ENCODE measurements at regions not wholly inside any gene's neighbourhood (a gene's known extent, or its start where the extent isn't known, plus 50 kb on each side); places are given as distances from the start of the nearest gene placed in this dataset.

- intact Hi-C loops (cut with DNase I; ENCODE audit: low total_unique reads) = no loop called here
- WGBS, 2 donors = 66 to 71% methylated on average over 4 of the region's 4 CpGs
- TF ChIP-seq POLR2A (IDR thresholded peaks at IDR 0.05) = no peak
- TF ChIP-seq, protein P1, sequence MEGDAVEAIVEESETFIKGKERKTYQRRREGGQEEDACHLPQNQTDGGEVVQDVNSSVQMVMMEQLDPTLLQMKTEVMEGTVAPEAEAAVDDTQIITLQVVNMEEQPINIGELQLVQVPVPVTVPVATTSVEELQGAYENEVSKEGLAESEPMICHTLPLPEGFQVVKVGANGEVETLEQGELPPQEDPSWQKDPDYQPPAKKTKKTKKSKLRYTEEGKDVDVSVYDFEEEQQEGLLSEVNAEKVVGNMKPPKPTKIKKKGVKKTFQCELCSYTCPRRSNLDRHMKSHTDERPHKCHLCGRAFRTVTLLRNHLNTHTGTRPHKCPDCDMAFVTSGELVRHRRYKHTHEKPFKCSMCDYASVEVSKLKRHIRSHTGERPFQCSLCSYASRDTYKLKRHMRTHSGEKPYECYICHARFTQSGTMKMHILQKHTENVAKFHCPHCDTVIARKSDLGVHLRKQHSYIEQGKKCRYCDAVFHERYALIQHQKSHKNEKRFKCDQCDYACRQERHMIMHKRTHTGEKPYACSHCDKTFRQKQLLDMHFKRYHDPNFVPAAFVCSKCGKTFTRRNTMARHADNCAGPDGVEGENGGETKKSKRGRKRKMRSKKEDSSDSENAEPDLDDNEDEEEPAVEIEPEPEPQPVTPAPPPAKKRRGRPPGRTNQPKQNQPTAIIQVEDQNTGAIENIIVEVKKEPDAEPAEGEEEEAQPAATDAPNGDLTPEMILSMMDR (IDR thresholded peaks at IDR 0.05) = no peak
- no peak overlapping the region for H3K4me3 ChIP-seq (ENCODE audit: low read depth, poor library complexity, severe bottlenecking)
- no peak for DNase-seq (ENCODE audit: low spot score in 2 of 2)
Observed at GRCh38 chr10:58992830-58993460, 183.5 kb upstream of the PHYHIPL start.

- intact Hi-C loops (cut with DNase I; ENCODE audit: low total_unique reads) = no loop called here
- H3K4me3 ChIP-seq (ENCODE audit: low read depth, poor library complexity, severe bottlenecking) = no peak overlapping the region
- DNase-seq (ENCODE audit: low spot score in 2 of 2) = no peak
- TF ChIP-seq, protein P1 (IDR thresholded peaks at IDR 0.05) = no peak
- TF ChIP-seq POLR2A (IDR thresholded peaks at IDR 0.05) = no peak
- WGBS, 2 donors = 61 to 65% methylated on average over 7 of the region's 7 CpGs
Observed at GRCh38 chr10:58993480-58994221, 182.8 kb upstream of the PHYHIPL start.

DNA sequence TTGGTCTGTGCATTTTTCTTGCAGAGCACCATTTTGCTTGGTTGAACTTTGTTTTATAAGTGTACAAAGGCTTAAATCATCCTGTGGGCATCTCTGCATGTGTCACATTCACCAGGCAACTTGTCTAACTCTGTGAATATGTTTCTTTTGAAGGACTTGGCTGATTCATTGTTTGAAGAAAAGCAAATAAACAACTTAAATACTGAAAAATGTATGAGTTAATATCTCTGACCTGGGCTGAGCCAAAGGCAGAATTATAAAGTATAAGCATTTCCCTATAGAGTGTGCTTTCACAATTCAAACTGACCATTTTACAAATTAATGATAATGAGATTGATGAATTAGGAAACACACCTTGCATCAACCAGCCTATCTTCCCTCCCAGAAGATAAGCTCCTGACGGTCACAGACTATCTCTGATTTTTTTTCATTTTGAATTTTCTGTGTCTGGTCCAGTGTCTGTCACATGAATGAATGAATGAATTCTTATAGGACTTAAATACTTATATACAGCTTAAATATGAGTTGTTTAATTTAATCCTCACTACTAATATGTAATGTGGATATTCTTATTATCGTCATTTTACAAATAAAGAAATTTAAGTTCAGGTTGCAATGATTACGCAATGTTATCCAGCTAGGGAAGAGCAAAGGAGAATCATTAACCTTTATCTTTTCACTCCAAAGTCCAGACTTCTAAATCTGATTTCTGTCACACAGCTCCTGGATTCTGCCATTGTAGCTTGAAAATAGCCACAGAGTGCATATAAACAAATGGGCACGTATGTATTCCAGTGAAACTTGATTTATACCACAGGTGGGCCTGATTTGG, 182.0 kb upstream of the PHYHIPL start:
- no peak for DNase-seq (ENCODE audit: low spot score in 2 of 2)
- TF ChIP-seq POLR2A (IDR thresholded peaks at IDR 0.05) = no peak
- TF ChIP-seq, protein P1 (IDR thresholded peaks at IDR 0.05) = no peak
- 84 to 92% methylated on average over 4 of the region's 4 CpGs for WGBS, 2 donors
- intact Hi-C loops (cut with DNase I; ENCODE audit: low total_unique reads) = no loop called here
- H3K4me3 ChIP-seq (ENCODE audit: low read depth, poor library complexity, severe bottlenecking) = no peak overlapping the region

- H3K4me3 ChIP-seq (ENCODE audit: low read depth, poor library complexity, severe bottlenecking) = no peak overlapping the region
- 68 to 69% methylated on average over 6 of the region's 6 CpGs for WGBS, 2 donors
- intact Hi-C loops (cut with DNase I; ENCODE audit: low total_unique reads) = no loop called here
- DNase-seq (ENCODE audit: low spot score in 2 of 2) = no peak
- TF ChIP-seq, protein P1 (IDR thresholded peaks at IDR 0.05) = no peak
- TF ChIP-seq POLR2A (IDR thresholded peaks at IDR 0.05) = no peak
Observed at GRCh38 chr10:58995058-58995596, 181.3 kb upstream of the PHYHIPL start.

DNA sequence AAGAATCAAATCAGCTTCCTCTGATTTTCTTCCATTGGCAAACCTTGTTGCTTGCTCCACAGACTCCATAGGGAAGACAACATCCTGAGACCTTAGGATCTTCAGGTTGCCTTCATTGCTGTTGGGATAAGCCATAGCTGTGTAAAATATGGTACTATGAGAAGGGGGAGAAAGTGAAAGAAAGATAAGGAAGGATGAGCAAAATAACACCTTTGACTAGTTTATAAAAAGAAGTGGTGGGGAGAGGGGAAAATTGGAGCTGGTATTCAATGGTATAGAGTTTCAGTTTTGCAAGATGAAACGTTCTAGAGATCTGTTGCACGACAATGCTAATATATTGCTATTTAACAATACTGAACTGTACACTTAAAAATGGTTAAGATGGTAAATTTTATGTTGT, 180.4 kb upstream of the PHYHIPL start:
- TF ChIP-seq, protein P1 (IDR thresholded peaks at IDR 0.05) = no peak
- TF ChIP-seq POLR2A (IDR thresholded peaks at IDR 0.05) = no peak
- DNase-seq (ENCODE audit: low spot score in 2 of 2) = no peak
- 82 to 88% methylated on average over 2 of the region's 2 CpGs for WGBS, 2 donors
- H3K4me3 ChIP-seq (ENCODE audit: low read depth, poor library complexity, severe bottlenecking) = no peak overlapping the region
- intact Hi-C loops (cut with DNase I; ENCODE audit: low total_unique reads) = no loop called here
